Neural progenitor cell (in vitro differentiated cells): ENCODE measurements at regions not wholly inside any gene's neighbourhood (a gene's known extent, or its start where the extent isn't known, plus 50 kb on each side); places are given as distances from the start of the nearest gene placed in this dataset.
"Not testable (repeated sequence)": the region's sequence is repeated elsewhere in the genome, so short reads cannot be mapped to it uniquely, and the experiment has no call there.

Experiments used
- CTCF ChIP-seq: fragments of 200-600 bp; sonication (generic); IDR thresholded peaks from 2 replicates; pipeline ENCODE4 v1.5.1; 2017; ENCODE audit warnings: antibody characterized with exemption, mild to moderate bottlenecking
- EZH2 ChIP-seq: fragments of 200-600 bp; sonication (generic); IDR thresholded peaks from 2 replicates; pipeline ENCODE4 v1.6.1; 2017; ENCODE audit warnings: antibody characterized with exemption, mild to moderate bottlenecking, moderate library complexity
- EZH2phosphoT487 ChIP-seq: fragments of 200-600 bp; sonication (generic); IDR thresholded peaks from 2 replicates; pipeline ENCODE4 v1.6.1; 2017; ENCODE audit warnings: antibody characterized with exemption

- not testable (repeated sequence) for TF ChIP-seq CTCF, EZH2, EZH2phosphoT487
Observed at GRCh38 chr10:37062296-37062695, 63.1 kb upstream of the ANKRD30A start.
